B cell (primary cell): ENCODE measurements at regions not wholly inside any gene's neighbourhood (a gene's known extent, or its start where the extent isn't known, plus 50 kb on each side); places are given as distances from the start of the nearest gene placed in this dataset.

ENCODE experiments used
- ATAC-seq: fragments of 200-7000 bp; cut with Tn5 transposase; one replicate; pipeline ENCODE4 v1.10.0; 2021; ENCODE audit warnings: low read depth, mild to moderate bottlenecking, moderate number of reproducible peaks, moderate library complexity
- CTCF ChIA-PET: fragments of 350-600 bp; sonication (Branson Sonifier 250); formaldehyde crosslinking; loops from one replicate; lab custom pipeline; 2021; ENCODE audit warnings: antibody characterized with exemption, inconsistent platforms; lab: Charles Lee
- POLR2A ChIA-PET: fragments of 350-600 bp; sonication (Branson Sonifier 250); formaldehyde crosslinking; loops from one replicate; lab custom pipeline; 2021; ENCODE audit warnings: antibody characterized with exemption; lab: Charles Lee
- DNase-seq: peaks from one replicate; pipeline ENCODE4 v3.0.0; 2013
- H2AFZ ChIP-seq: 2 replicates; pipeline ENCODE4 v1.6.1; 2012; ENCODE audit warnings: mild to moderate bottlenecking, low read depth, low read length; ENCODE audit not compliant: insufficient read depth, poor library complexity, severe bottlenecking
- H3K27ac ChIP-seq, 2 donors: 1 replicate in 1 of 2; 2 replicates in 1 of 2; pipeline ENCODE4 v1.5.1; 2012 to 2013; ENCODE audit warnings: low read length in 2 of 2, mild to moderate bottlenecking in 2 of 2, moderate library complexity in 1 of 2
- H3K27me3 ChIP-seq, 4 experiments: fragments of 200-600 bp in 1 of 4; sonication (generic) in 1 of 4; replicated peaks in 1 of 4; 1 replicate in 2 of 4; 2 replicates in 2 of 4; pipeline versions ENCODE4 v1.6.1 to v1.7.0; 2013 to 2016; ENCODE audit warnings: low read length in 3 of 4, mild to moderate bottlenecking in 2 of 4, mixed read lengths in 1 of 4, moderate library complexity in 1 of 4; ENCODE audit not compliant: insufficient read depth in 4 of 4, control insufficient read depth in 3 of 4; ENCODE audit errors: control extremely low read depth in 1 of 4
- H3K36me3 ChIP-seq, 2 experiments: replicated peaks in 1 of 2; 1 replicate in 1 of 2; 2 replicates in 1 of 2; pipeline versions ENCODE4 v1.6.1 to v1.7.1; 2013; ENCODE audit warnings: low read length in 1 of 2; ENCODE audit not compliant: insufficient read depth in 2 of 2, control insufficient read depth in 1 of 2; ENCODE audit errors: control extremely low read depth in 1 of 2, extremely low read depth in 1 of 2
- H3K4me1 ChIP-seq, 2 donors: fragments of 200-600 bp in 1 of 2; sonication (generic) in 1 of 2; 1 replicate in 1 of 2; 2 replicates in 1 of 2; pipeline versions ENCODE4 v1.5.1 to v1.6.1; 2013 to 2017; ENCODE audit warnings: low read length in 2 of 2; ENCODE audit not compliant: control insufficient read depth in 2 of 2, insufficient read depth in 2 of 2
- H3K4me2 ChIP-seq: replicated peaks from 2 replicates; pipeline ENCODE3; 2012; ENCODE audit warnings: mild to moderate bottlenecking, low read depth, low read length; ENCODE audit not compliant: poor library complexity, severe bottlenecking
- H3K4me3 ChIP-seq, 5 experiments: fragments of 200-600 bp in 1 of 5; sonication (generic) in 1 of 5; 1 replicate in 3 of 5; 2 replicates in 2 of 5; pipeline versions ENCODE4 v1.5.1 to v1.7.0; 2011 to 2016; ENCODE audit warnings: low read length in 4 of 5, mild to moderate bottlenecking in 4 of 5, low read depth in 2 of 5, control low read depth in 1 of 5, moderate library complexity in 1 of 5; ENCODE audit not compliant: insufficient read depth in 1 of 5; ENCODE audit errors: control extremely low read depth in 1 of 5, extremely low read depth in 1 of 5
- H3K79me2 ChIP-seq: fragments of 200-600 bp; sonication (generic); one replicate; pipeline ENCODE4 v1.6.0; 2016; ENCODE audit warnings: low read length; ENCODE audit not compliant: control insufficient read depth, insufficient read depth
- H3K9ac ChIP-seq: fragments of 200-600 bp; sonication (generic); 2 replicates; pipeline ENCODE4 v1.6.1; 2017; ENCODE audit warnings: mild to moderate bottlenecking, low read length, moderate library complexity
- H3K9me3 ChIP-seq, 3 donors: one replicate each; pipeline versions ENCODE4 v1.6.1 to v1.7.1; 2013; ENCODE audit warnings: low read length in 2 of 3; ENCODE audit not compliant: control insufficient read depth in 2 of 3, insufficient read depth in 1 of 3; ENCODE audit errors: control extremely low read depth in 1 of 3
- H4K20me1 ChIP-seq: 2 replicates; pipeline ENCODE4 v1.6.0; 2012; ENCODE audit warnings: mild to moderate bottlenecking, low read length; ENCODE audit not compliant: insufficient read depth, control insufficient read depth, poor library complexity, severe bottlenecking
- H3K27ac Mint-ChIP-seq: one replicate; pipeline ENCODE4 v1.8.0; 2021; ENCODE audit warnings: mixed read lengths
- H3K27me3 Mint-ChIP-seq: one replicate; pipeline ENCODE4 v1.8.0; 2021; ENCODE audit warnings: mixed read lengths
- H3K4me1 Mint-ChIP-seq: one replicate; pipeline ENCODE4 v1.8.0; 2021; ENCODE audit warnings: mixed read lengths
- H3K4me3 Mint-ChIP-seq: one replicate; pipeline ENCODE4 v1.8.0; 2021; ENCODE audit warnings: mixed read lengths
- H3K9me3 Mint-ChIP-seq: one replicate; pipeline ENCODE4 v1.8.0; 2022; ENCODE audit warnings: mixed read lengths; ENCODE audit not compliant: insufficient read depth
- EZH2 ChIP-seq: IDR thresholded peaks from 2 replicates; pipeline ENCODE4 v1.6.1; 2012; ENCODE audit warnings: borderline replicate concordance, low read depth, mild to moderate bottlenecking, moderate library complexity, low read length; ENCODE audit not compliant: insufficient read depth, poor library complexity, severe bottlenecking
- WGBS: methylation state at CpG from one replicate; pipeline ENCODE4 v1.1.5; 2013; ENCODE audit warnings: missing lambda C conversion rate; ENCODE audit not compliant: insufficient coverage; 5-methylcytosine and 5-hydroxymethylcytosine counted together
- intact Hi-C: fragments of 100-400 bp; cut with micrococcal nuclease; formaldehyde crosslinking; loops from one replicate; pipeline ENCODE4 v1.10.0; 2022
- TF ChIP-seq, protein P1 (sequence below): fragments of 200-600 bp; IDR thresholded peaks from one replicate; pipeline ENCODE4 v1.8.0; 2022; ENCODE audit warnings: antibody characterized with exemption, mild to moderate bottlenecking

GRCh38 chr6:103273048-103273447 is 1586.7 kb downstream of the HACE1 start:
- H3K27me3 Mint-ChIP-seq: no peaks in the 10 kb centered on the region
- no peak overlapping the region for H3K4me3 ChIP-seq
- no peak overlapping the region for H3K27ac ChIP-seq
- no peaks in the 10 kb centered on the region for H4K20me1 ChIP-seq
- H3K4me2 ChIP-seq: no peak overlapping the region
- no peaks in the 10 kb centered on the region for H3K4me1 ChIP-seq
- TF ChIP-seq, protein P1, sequence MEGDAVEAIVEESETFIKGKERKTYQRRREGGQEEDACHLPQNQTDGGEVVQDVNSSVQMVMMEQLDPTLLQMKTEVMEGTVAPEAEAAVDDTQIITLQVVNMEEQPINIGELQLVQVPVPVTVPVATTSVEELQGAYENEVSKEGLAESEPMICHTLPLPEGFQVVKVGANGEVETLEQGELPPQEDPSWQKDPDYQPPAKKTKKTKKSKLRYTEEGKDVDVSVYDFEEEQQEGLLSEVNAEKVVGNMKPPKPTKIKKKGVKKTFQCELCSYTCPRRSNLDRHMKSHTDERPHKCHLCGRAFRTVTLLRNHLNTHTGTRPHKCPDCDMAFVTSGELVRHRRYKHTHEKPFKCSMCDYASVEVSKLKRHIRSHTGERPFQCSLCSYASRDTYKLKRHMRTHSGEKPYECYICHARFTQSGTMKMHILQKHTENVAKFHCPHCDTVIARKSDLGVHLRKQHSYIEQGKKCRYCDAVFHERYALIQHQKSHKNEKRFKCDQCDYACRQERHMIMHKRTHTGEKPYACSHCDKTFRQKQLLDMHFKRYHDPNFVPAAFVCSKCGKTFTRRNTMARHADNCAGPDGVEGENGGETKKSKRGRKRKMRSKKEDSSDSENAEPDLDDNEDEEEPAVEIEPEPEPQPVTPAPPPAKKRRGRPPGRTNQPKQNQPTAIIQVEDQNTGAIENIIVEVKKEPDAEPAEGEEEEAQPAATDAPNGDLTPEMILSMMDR: no peak
- ATAC-seq (no peak), DNase-seq (no peak)
- H3K4me1 Mint-ChIP-seq: no peaks in the 10 kb centered on the region
- CTCF ChIA-PET: no interaction called here
- H3K36me3 ChIP-seq: no peaks in the 10 kb centered on the region
- intact Hi-C loops: no loop called here
- H3K79me2 ChIP-seq: no peaks in the 10 kb centered on the region
- H3K4me3 Mint-ChIP-seq: no peak overlapping the region
- POLR2A ChIA-PET: no interaction called here
- no peaks in the 10 kb centered on the region for H3K27me3 ChIP-seq
- H3K9me3 Mint-ChIP-seq: no peaks in the 10 kb centered on the region
- WGBS: no CpG with 5 or more reads among the region's 1 CpG
- no peak overlapping the region for H2AFZ ChIP-seq
- no peaks in the 10 kb centered on the region for H3K9me3 ChIP-seq
- no peak overlapping the region for H3K9ac ChIP-seq
- H3K27ac Mint-ChIP-seq: no peak overlapping the region

GRCh38 chr6:103269581-103269980 is 1590.1 kb downstream of the HACE1 start:
- WGBS: no CpG with 5 or more reads among the region's 2 CpGs
- CTCF ChIA-PET: no interaction called here
- TF ChIP-seq, protein P1: no peak
- no peak for TF ChIP-seq EZH2

More at GRCh38 chr6:103269581-103269980, 1590.1 kb downstream of the HACE1 start:
- Histone ChIP-seq H3K79me2 (no peaks in the 10 kb centered on the region), H3K4me3 (no peak overlapping the region), H4K20me1 (no peaks in the 10 kb centered on the region), H3K9me3 (no peaks in the 10 kb centered on the region), H2AFZ (no peak overlapping the region), H3K36me3 (no peaks in the 10 kb centered on the region), H3K9ac (no peak overlapping the region), H3K4me2 (no peak overlapping the region), H3K27ac (no peak overlapping the region), H3K27me3 (no peaks in the 10 kb centered on the region), H3K4me1 (no peaks in the 10 kb centered on the region)
- H3K9me3 Mint-ChIP-seq: no peaks in the 10 kb centered on the region
- ATAC-seq (no peak), DNase-seq (no peak)
- no peak overlapping the region for H3K27ac Mint-ChIP-seq
- POLR2A ChIA-PET: no interaction called here
- H3K27me3 Mint-ChIP-seq: no peaks in the 10 kb centered on the region
- intact Hi-C loops: no loop called here
- no peaks in the 10 kb centered on the region for H3K4me1 Mint-ChIP-seq
- no peak overlapping the region for H3K4me3 Mint-ChIP-seq
